Hematopoietic multipotent progenitor cell treated with erythropoietin and hydrocortisone succinate and interleukin-3 and kit ligand, for 8 days (in vitro differentiated cells): ENCODE measurements at regions not wholly inside any gene's neighbourhood (a gene's known extent, or its start where the extent isn't known, plus 50 kb on each side); places are given as distances from the start of the nearest gene placed in this dataset.

Source experiments
- DNase-seq: peaks from one replicate; pipeline ENCODE4 v3.0.0-alpha.2; 2015

DNA sequence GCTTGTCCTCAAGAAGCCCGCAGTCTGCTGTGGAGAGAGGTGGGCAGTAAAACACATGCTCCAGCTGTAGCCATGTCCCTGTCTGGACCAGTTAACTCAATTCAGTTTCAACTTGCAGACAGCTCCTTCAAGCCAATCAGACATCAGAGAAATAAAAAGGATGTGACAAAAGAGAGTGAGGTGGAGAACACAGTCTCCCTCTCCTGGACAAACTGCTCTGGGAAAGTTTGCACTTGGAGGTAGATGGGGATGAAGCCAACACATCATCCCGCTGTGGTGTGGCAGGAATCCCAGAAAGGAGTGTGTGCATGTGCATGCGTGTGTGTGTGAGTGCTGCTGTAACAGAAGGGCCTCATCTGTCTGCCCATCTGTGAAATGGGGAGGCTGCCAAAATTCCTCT, 358.6 kb upstream of the ASIC2 start:
- no peak for DNase-seq

DNA sequence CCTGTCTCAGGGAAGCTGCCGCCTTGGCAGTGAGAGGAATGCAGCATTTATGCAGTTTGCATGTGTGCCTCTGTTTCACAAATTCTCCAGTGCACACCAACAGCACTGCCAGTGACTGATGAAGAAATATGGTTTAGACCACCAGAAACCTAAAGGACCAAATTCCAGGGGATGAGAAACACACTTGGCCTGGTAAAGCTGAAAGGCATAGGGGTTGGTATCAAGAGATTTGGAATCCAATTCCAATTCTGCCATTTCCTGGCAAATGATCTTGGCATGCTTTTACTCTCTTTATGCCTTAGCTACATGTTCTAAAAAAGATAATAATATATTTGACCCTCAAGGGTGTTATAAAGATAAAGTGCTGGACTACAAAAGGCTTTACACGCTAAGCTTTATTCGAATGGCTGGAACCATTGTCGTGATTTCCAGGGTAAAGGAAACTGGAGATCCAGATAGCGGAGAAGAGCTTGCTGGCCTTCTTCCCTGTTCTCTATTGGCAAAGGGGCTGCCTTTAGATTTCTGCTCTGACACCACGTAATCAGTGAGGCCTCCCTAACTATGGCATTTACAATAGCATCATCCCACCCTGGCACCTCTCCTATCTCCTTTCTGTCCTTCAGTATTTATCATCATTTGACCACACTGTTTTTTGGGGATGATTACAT, 359.8 kb upstream of the ASIC2 start:
- DNase-seq, result no peak

DNA sequence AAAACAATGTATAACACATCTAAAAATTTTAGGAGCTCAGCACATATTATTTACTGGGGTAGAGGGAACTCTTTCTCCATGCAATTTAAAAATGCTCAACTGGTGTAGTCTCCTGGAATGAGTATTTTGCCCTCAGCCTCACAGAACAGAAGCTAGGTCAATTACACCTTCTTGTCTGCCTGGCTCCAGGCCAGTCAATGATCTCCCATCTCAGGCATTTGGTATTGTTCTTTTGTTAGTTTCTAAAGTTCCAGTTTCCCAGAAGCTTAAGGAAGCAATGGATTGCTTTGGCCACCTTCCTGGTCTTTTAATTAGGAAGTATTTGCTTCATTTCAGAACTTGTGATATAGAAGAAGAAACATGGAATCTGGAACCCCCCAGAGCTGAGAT, 360.3 kb upstream of the ASIC2 start:
- no peak for DNase-seq

DNA sequence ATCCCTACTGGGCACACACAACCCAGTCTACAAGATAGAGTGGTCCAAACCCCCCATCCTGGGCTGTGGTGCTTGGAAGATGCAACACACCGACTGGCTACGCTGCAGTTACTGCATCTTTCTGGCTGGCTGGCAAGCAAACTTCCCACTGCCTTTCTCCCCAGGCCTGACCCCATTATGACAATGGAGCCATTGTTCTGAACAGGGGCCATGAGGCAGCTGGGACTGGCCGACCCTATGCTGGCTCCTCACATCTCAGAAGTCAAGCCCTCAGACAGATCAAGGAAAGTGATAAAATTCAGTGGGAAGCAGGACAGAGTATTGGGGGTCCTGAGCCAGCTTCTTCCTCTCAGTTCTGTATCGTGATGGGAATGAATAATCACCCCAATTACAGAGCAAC, 364.1 kb upstream of the ASIC2 start:
- no peak for DNase-seq

DNA sequence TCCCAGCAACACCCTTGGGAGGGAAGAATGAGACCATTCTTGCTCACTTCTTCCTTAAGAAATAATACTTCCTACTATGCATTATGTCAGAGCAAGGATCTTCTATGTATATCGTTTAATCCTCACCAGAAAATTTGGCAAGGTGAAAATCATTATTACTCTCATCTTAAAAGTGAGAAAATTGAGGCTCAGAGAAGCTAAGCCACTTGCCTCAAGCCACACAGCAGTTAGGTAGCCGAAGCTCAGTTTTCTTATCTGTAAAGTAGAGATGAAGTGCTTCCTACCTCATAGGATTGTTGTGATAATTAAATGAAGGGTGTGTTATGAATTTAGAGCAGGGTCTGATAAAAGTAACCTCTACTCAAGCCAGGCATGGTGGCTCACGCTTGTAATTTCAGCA, 368.9 kb upstream of the ASIC2 start:
- DNase-seq, result no peak

DNA sequence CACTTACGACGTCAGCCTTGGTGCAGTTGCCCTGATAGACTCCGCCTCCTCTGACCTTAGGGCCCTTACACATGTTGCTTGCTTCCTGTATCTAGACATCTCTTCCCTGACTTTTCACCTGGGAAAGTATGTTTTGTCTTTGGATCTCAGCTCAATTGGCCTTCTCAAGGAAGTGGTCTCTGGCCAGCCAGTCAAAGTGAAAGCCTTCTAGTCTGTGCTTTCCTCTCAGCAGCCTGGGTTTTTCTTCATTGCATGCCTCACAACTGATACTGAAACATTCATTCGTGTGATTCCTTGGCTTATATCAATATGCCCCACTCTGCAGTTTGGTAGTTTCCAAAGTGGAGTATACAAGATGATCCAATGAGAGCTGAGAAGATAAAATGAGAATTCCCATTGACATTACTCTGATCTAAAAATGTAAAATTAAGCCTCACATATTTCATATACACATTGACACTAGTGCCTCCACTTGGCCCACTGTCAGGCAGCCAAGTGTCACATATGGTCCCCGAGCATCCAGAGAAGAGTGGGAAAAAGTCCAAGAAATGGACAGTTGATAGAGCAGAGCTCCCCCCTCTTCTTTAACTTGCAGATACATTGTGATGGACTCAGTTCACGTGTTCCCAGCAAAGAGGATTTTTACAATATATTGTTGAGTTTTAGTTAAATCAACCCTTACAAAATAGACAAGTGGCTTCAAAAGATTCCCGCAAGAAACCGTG, 371.2 kb upstream of the ASIC2 start:
- DNase-seq, result no peak

DNA sequence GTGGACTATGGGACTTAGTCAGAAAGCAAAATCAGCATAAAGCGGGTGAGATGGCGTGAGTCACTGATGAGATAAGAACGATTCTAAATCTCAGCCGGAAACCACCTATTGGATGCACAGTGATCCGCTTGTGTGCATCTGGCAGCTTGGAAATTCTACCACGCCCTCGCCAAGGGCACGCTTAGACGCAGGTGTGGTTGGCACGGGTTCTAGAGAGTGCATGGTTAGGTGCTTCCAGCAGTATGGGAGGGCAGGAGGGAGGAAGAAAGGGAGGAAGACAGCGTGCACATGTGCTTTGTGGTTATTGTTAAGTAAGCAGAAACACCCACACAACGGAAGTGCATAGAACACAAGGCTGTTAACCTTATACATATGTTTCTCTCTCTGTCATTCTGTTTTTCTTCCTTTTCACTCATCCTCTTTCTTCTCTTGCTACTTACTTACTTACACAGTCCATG, 374.0 kb upstream of the ASIC2 start:
- DNase-seq, result no peak

DNA sequence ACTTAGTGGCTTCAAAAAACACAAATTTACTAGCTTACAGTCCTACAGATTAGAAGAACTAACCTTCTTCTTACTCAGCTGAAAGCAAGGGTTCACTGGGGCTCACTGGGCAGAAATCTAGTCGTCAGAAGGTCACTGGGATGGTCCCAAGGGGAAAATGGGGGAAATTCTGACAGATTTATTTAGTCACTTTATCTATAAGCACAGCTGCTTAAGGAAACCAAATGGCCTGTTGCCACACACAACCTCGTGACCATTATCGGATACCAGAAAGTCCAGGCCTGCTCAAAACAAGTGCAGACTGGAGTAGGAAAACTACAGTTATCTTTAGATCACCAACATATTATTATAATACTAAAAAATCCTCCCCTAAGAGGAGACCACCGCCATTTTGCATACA, 374.6 kb upstream of the ASIC2 start:
- peak; percentile 34 for DNase-seq

DNA sequence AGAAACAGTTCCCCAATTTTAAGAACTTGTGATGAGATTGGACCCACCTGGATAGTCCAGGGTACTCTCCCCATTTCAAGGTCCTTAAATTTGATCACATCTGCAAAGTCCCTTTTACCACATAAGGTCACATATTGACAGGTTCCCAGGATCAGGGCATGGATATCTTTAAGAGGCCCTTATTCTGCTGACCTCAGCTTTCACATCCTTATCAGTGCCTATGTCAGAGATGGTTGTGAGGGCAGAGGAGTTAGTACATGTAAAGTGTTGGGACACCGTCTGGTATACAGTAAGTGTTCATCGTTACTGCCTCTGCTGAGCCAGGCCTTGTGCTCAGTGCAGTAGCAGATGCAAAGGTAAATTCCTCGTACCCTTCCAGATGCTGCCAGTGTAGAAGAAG, 375.4 kb upstream of the ASIC2 start:
- no peak for DNase-seq

DNA sequence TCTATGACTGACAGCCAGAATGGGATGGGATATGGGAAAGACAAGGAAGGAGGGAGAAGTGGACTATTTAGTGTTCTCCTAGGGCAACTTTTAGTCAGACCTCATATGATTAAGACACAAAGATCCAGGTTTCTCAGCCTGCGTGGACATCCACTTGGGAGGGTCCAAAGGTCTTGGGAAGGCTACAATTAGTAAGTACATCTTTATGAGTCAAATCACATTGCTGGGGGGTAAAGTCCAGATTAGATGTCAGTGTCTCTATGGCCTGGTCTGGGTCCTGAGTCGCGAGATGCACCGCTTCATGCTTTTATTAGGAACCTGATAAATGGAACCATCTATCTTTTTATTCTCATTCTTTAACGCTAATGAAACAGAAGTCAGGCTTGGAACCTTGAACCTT, 378.4 kb upstream of the ASIC2 start:
- DNase-seq, result no peak

DNA sequence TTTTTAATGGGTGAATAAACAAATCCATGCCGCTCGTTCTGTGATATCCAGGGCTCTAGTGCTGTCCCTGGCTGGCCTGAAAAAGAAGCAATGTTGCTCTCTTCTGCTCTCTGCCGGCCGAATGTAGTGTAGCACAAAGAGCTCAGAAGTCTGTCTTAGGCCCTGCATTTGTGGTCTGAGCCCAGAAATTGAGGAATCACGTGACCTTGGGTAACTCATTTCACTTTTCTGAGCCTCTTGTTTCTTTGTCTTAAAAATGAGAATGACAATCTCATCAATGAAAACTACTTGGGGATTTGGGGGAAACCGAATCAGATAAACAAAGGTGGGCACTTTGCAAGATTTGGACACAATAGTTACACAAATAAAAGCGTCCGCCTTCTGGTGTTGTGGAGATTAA, 381.6 kb upstream of the ASIC2 start:
- DNase-seq, result peak; percentile 53

DNA sequence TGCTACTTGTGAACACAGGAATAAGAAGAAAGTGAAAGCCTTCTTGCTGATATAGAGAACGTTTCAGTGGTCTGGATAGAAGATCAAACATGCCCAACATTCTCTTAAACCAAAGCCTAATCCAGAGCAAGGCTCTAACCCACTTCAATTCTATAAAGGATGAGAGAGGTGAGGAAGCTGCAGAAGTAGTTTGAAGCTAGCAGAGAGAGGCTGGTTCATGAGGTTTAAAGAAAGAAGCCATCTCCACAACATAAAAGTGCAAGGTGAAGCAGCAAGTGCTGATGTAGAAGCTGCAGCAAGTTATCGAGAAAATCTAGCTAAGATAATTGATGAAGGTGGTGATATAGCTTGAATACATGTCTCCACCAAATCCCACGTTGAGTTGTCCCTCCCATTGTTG, 383.3 kb upstream of the ASIC2 start:
- DNase-seq, result no peak

DNA sequence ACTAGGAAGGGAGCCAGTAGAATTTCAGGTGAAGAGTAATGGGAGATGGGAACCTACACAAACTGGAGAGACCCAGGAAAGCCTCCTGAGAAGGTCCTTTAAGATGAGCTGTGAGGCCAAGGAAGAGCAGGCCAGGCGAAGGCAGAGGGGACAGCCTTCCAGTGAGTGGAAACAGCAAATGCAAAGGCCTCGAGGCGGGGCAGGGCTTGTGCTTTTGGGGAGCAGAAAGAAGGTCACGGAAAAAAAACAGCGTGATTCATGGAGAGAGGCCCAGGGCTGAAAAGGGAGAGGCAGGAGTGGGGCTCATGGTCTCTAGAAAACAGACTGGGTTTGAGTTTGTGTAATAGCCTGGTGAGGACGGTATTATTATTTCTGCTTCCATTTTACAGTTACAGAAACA, 386.5 kb upstream of the ASIC2 start:
- DNase-seq, result no peak

DNA sequence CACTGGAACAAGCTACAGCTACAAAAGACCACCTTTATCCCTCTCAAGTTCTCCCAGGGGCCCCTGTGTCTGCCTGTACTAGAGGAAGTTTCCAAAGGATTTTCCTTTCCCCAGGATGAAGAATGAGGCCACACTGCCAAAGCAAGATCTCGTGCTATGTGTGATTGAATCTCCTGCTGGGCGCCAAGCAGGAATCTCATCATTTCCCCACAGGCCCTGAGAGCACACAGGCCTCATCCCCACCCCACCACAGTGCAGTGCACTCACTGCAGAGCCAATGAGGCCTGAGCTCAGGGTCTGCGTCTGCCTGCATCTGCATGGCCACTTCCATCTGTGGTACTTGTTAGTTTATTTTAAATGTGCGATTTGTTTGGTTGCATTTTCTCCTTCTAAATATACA, 387.4 kb upstream of the ASIC2 start:
- DNase-seq, result no peak

DNA sequence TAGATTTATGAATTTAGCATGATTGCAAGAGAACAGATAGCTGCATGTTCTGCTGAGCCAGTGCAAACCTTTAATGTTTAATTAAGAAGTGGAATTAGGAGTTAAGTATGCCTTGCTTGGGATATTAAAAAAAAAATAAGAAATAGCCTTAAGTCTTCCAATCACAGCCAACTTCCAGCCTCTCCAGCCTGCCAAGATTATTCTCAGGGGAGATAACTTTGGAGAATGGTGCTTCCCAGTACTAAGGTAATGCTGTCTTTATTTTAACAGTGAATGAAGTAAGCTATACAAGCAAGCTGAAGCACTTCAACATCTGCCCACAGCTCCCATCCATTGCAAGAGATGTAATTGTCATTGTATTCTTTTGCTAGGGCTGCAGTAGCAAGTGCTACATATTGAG, 389.5 kb upstream of the ASIC2 start:
- DNase-seq, result no peak

DNA sequence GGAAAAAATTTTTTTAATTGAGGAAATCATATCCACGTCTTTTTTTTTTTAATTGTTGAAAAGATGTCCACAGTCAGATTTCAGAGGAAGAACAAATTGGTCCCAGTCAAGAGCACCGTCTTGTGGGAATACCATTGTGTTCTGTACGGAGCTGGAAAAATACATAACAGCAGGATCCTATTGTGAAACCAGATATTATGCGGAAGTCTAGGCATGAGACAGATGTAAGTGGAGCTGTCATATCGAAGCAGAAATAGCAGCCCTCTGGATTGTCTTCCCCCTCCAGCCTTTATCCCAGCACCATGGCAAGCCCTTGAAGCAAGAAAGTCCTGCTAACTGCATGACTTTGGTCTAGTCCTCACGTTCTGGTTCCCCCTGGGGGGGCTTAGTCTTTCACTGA, 391.6 kb upstream of the ASIC2 start:
- DNase-seq, result no peak

DNA sequence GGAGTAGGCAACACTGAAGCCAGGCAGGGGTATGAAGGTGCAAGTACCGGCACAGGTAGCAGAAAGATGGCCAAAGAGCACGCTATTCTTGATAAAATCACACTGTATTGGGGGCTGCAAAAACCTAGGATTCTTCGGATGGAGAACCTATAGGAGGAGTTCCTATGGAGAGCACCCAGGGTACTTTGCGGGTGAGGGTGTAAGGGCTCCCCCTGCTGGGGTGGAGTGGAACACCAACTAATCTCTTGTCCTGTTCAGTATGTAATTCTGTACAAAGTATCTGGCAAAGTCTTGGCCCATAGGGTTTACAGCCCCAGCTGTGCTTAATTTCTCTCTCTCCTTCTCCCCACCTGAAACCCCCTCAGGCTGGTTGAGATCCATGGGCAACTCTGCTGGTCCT, 393.1 kb upstream of the ASIC2 start:
- DNase-seq, result peak; percentile 43

DNA sequence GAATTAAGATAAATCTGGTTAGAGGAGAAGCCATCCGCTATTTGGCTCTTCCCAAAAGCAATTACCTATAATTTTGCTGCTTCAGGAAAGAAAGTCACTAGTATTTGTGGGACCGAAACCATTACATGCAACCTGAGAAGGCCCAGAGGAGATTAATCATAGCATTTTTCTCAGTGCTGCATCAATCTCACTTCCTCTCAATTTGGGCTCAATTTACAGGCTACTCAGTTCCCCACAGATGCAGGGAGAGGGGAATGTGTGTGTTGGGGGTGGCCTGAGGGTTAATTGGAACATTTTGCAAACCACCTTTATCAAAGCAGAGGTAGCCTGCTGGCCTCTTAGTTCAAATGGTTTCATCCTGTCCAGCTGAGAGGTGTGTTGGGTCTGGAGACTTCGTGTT, 394.7 kb upstream of the ASIC2 start:
- DNase-seq, result no peak

DNA sequence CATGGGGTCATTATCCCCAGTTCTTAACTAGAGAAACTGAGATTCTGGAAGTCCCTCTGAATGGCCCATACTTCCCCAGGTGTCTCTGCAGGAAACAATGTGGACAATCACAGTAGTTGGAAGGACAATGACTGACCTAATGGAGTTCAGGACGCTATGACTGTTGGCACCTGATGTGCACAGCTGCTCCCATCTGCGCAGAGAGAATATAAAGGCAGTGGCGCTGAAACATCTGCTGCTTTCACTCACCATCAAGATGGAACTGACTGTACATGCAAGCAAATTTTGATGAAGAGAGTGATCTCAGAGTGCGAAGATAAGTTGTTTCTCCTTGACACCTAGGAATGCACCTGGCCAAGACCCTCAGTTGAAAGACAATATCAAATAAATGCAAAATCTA, 395.7 kb upstream of the ASIC2 start:
- DNase-seq, result no peak

DNA sequence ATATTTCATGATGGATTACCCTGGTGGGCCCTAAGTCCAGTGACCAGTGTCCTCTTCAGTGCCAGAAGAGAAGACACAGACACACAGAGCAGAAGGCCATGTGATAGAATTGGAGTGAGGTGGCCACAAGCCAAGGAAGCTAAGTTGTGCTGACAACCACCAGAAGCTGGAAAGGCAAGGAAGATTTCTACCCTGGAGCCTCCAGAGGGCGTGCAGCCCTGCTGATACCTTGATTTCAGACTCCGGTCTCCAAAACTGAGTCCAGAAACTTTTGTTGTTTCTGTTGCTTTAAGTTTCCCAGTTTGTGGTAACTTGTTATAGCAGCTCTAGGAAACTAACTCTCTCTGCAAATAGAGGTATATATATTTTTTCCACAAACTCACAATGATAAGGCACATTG, 396.6 kb upstream of the ASIC2 start:
- no peak for DNase-seq

DNA sequence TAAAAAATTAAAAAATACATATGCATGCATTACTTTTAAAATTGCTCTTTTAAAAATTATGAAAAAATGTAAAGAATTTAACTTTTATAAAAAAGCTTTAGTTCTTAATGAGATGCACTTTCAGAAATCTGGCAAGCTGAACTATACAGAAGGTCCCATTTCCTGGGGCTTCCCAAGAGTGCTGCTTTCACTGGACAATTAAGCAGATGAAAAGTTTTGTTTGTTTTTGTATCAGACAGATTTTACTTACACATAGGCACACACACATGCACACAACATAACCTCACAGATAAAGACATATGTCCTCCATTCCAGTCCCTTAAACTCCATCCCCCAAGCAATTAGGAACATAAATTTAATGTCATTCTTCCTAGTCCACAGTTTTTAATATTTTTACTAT, 402.3 kb upstream of the ASIC2 start:
- no peak for DNase-seq

DNA sequence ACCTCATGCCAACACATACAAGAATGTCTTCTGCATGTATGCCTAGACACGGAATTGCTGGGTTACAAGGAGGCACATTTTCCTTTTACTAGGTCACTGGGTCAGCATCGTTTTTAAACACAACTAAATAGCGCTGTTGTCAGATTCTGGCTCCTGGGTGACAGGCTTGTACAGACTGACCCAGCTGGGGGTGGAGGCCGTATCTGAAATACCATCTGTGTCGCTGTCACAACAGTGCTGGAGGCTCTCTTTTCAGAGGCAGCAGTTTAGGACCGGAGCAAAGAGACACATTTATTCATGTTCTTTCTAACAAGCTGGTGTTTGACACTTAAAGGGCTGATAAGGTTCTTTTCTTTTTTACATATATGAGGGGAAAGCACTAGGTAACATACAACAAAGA, 403.0 kb upstream of the ASIC2 start:
- DNase-seq, result no peak

DNA sequence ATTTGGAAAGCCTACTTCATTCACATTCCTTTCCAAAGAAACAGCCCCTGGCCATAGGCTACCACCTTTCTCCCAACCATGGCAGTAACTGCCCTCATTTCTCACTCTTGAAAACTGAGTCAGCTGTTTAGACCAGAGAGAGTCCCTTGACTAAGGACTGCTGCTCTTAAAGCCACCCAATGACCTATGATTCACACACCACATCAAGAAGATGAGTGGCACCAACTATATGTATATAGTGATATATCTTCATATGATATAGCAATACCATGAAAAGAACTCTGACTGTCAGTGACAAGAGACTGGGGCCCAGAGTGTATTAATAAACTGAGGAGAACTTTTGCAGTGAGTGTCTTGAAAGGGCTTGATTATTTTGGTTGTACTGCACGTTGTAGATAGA, 404.5 kb upstream of the ASIC2 start:
- no peak for DNase-seq

DNA sequence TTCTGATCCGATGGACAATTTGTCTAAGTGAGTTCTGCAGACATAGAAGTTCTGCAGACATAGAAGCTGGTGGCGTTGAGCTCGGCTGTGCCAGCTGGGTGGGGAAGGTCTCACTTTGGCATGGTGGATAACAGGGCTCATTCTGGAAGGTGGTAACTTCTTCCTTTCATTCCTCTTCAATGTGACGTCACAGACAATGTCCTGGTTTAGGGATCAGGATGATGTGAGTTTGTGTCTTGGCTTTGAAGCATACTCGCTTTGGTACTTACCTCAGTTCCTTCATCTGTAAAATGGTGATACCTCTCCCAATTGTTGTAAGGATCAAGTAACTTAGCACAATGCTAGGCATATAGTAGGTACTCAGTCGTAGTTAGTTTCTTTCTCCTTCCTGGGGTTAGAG, 408.8 kb upstream of the ASIC2 start:
- no peak for DNase-seq

DNA sequence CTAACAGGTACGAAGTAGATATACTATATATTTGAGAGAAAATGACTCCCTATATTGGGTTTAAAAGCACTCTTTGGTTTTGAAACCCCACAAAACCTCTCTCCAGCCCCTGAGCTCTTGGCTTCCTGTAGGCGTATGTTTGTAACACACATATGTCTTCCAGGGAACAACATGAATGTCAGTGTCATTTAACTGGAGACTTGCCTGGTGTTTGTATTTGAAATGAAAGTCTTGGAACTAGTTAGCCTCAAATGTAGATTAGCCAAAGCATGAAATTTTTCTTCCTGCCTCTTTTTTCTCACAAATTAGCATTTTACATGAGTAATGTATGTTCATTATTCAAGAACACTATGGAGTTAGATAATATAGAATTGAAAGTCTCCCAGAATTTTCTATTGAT, 411.8 kb upstream of the ASIC2 start:
- no peak for DNase-seq
